Endodermal cell (in vitro differentiated cells): ENCODE measurements at regions not wholly inside any gene's neighbourhood (a gene's known extent, or its start where the extent isn't known, plus 50 kb on each side); places are given as distances from the start of the nearest gene placed in this dataset.

ENCODE experiments used
- DNase-seq: peaks from one replicate; pipeline ENCODE4 v3.0.0-alpha.2; 2017
- H3K27ac ChIP-seq: 2 replicates; pipeline ENCODE4 v1.5.1; 2013; ENCODE audit warnings: mild to moderate bottlenecking, low read depth, low read length, moderate library complexity
- H3K27me3 ChIP-seq: 2 replicates; pipeline ENCODE4 v1.6.1; 2013; ENCODE audit warnings: mild to moderate bottlenecking, low read length, moderate library complexity; ENCODE audit not compliant: insufficient read depth, control insufficient read depth, poor library complexity, severe bottlenecking
- H3K36me3 ChIP-seq: 2 replicates; pipeline ENCODE4 v1.7.0; 2013; ENCODE audit warnings: mild to moderate bottlenecking, low read length, moderate library complexity; ENCODE audit not compliant: control insufficient read depth, insufficient read depth
- H3K4me1 ChIP-seq: one replicate; pipeline ENCODE4 v1.7.0; 2013; ENCODE audit warnings: low read length; ENCODE audit not compliant: control insufficient read depth, insufficient read depth
- H3K4me3 ChIP-seq: 2 replicates; pipeline ENCODE4 v1.5.1; 2013; ENCODE audit warnings: mild to moderate bottlenecking, low read length, moderate library complexity
- H3K9ac ChIP-seq: 2 replicates; pipeline ENCODE4 v1.6.1; 2013; ENCODE audit warnings: mild to moderate bottlenecking, low read length, moderate library complexity; ENCODE audit not compliant: poor library complexity, severe bottlenecking; ENCODE audit errors: extremely low read depth
- H3K9me3 ChIP-seq: 2 replicates; pipeline ENCODE4 v1.6.1; 2013; ENCODE audit warnings: mild to moderate bottlenecking, low read length, moderate library complexity; ENCODE audit not compliant: control insufficient read depth
- H3K27ac Mint-ChIP-seq: 2 replicates; pipeline ENCODE4 v1.8.0; 2020; ENCODE audit warnings: mixed read lengths
- H3K27me3 Mint-ChIP-seq: 2 replicates; pipeline ENCODE4 v1.8.0; 2021; ENCODE audit warnings: mild to moderate bottlenecking, mixed read lengths; ENCODE audit not compliant: insufficient read depth
- H3K36me3 Mint-ChIP-seq: 2 replicates; pipeline ENCODE4 v1.8.0; 2020; ENCODE audit warnings: low read depth, mixed read lengths
- H3K4me1 Mint-ChIP-seq: 2 replicates; pipeline ENCODE4 v1.8.0; 2020; ENCODE audit warnings: mixed read lengths
- H3K4me3 Mint-ChIP-seq: 2 replicates; pipeline ENCODE4 v1.8.0; 2020; ENCODE audit warnings: mild to moderate bottlenecking, moderate library complexity, mixed read lengths
- H3K9me3 Mint-ChIP-seq: 2 replicates; pipeline ENCODE4 v1.8.0; 2020; ENCODE audit warnings: mild to moderate bottlenecking, mixed read lengths
- CTCF ChIP-seq: fragments of 200-600 bp; sonication (generic); conservative IDR thresholded peaks from 2 replicates; pipeline ENCODE4 v1.5.0; 2021; ENCODE audit warnings: antibody characterized with exemption, mild to moderate bottlenecking
- WGBS, 2 experiments: methylation state at CpG; one replicate each; pipeline versions ENCODE4 v1.1.5 to v1.1.7; 2013; ENCODE audit warnings: missing lambda C conversion rate in 2 of 2, mixed read lengths in 1 of 2; ENCODE audit not compliant: insufficient coverage in 1 of 2, insufficient read length in 1 of 2; 5-methylcytosine and 5-hydroxymethylcytosine counted together

- Mint-ChIP-seq H3K36me3 (no peaks in the 10 kb centered on the region), H3K27me3 (peaks cover 3% of the 10 kb centered on the region), H3K4me3 (no peak overlapping the region), H3K9me3 (peaks cover under 1% of the 10 kb centered on the region), H3K4me1 (peaks cover 45% of the 10 kb centered on the region), H3K27ac (no peak overlapping the region)
- H3K9ac ChIP-seq: no peak overlapping the region
- no peaks in the 10 kb centered on the region for H3K9me3 ChIP-seq
- no peak for DNase-seq
- WGBS, 2 experiments: 86 to 93% methylated on average over 13 to 15 of the region's 15 CpGs
- H3K4me1 ChIP-seq: peaks cover 32% of the 10 kb centered on the region
- no peak for TF ChIP-seq CTCF
- H3K27me3 ChIP-seq: no peaks in the 10 kb centered on the region
- no peaks in the 10 kb centered on the region for H3K36me3 ChIP-seq
- H3K27ac ChIP-seq: no peak overlapping the region
- no peak overlapping the region for H3K4me3 ChIP-seq
Observed at GRCh38 chr2:42920446-42921146, 128.2 kb upstream of the HAAO start.

- H3K27me3 ChIP-seq: no peaks in the 10 kb centered on the region
- H3K4me3 ChIP-seq: no peak overlapping the region
- no peak overlapping the region for H3K9ac ChIP-seq
- no peaks in the 10 kb centered on the region for H3K9me3 ChIP-seq
- H3K9me3 Mint-ChIP-seq: peaks cover 2% of the 10 kb centered on the region
- no peak for DNase-seq
- no peak overlapping the region for H3K27ac ChIP-seq
- no peak for TF ChIP-seq CTCF
- peaks cover 37% of the 10 kb centered on the region for H3K4me1 Mint-ChIP-seq
- WGBS, 2 experiments: 89 to 95% methylated on average over 6 to 9 of the region's 9 CpGs
- H3K36me3 Mint-ChIP-seq: no peaks in the 10 kb centered on the region
- no peak overlapping the region for H3K4me3 Mint-ChIP-seq
- peaks cover 19% of the 10 kb centered on the region for H3K4me1 ChIP-seq
- H3K27me3 Mint-ChIP-seq: peaks cover 3% of the 10 kb centered on the region
- no peak overlapping the region for H3K27ac Mint-ChIP-seq
- no peaks in the 10 kb centered on the region for H3K36me3 ChIP-seq
Observed at GRCh38 chr2:42918671-42919318, 126.4 kb upstream of the HAAO start.

DNA sequence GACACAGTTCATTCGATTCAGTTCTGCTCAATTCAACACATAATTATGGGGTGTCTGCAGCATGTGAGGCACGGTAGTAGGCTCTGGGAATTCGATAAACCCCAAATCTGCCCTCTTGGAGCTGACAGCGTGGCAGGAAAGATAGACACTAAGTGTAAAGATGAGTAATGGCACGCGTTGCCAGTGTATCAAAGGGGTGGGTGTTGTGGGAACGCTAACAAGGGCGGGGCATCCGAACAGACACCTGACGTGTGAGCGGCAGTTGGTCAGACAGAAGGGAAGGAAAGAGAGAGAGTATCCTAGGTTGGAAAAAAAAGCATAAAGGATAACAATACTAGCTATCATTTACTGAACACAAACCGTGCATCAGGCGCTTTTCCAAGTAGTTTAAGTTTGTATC is 125.7 kb upstream of the HAAO start:
- Histone ChIP-seq H3K9ac (no peak overlapping the region), H3K4me1 (peaks cover 11% of the 10 kb centered on the region), H3K27me3 (no peaks in the 10 kb centered on the region), H3K4me3 (no peak overlapping the region), H3K27ac (no peak overlapping the region), H3K36me3 (no peaks in the 10 kb centered on the region), H3K9me3 (no peaks in the 10 kb centered on the region)
- no peaks in the 10 kb centered on the region for H3K36me3 Mint-ChIP-seq
- no peak overlapping the region for H3K27ac Mint-ChIP-seq
- H3K27me3 Mint-ChIP-seq: peaks cover 3% of the 10 kb centered on the region
- peaks cover 35% of the 10 kb centered on the region for H3K4me1 Mint-ChIP-seq
- TF ChIP-seq CTCF: no peak
- peaks cover 2% of the 10 kb centered on the region for H3K9me3 Mint-ChIP-seq
- DNase-seq: no peak
- H3K4me3 Mint-ChIP-seq: no peak overlapping the region
- 92 to 95% methylated on average over 10 to 13 of the region's 13 CpGs for WGBS, 2 experiments
